ENCODE measurements at regions not wholly inside any gene's neighbourhood (a gene's known extent, or its start where the extent isn't known, plus 50 kb on each side); places are given as distances from the start of the nearest gene placed in this dataset.

DNA sequence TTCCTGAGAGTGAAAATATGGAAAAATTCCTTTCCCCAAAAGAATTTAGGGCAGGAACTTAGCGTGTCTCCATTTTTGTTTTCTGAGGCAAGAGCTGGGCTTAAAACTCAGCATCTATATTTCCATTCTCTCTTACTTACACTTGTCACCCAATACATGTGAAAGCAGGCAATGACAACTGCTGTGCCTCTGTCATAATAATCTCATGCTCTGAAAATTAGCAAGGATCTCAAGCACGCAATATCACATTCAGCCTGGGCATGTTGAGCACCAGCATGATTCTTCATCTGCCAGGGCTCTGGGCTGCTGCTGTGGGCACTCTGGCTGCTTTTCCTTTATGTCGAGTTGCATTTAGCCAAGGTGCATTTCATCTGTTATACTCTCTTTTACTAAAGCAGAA lies 255.5 kb downstream of the SNX10 start:
- TF ChIP-seq CTCF (IDR thresholded peaks at IDR 0.05) (no peak), POLR2A (IDR thresholded peaks at IDR 0.05) (no peak), POLR2AphosphoS5 (IDR thresholded peaks at IDR 0.05; ENCODE audit: insufficient read depth in 1 of 2, low read depth in 1 of 2) (no peak)

Measured in vagina (tissue), 2 donors.